Endothelial cell of umbilical vein (primary cell): ENCODE measurements at regions not wholly inside any gene's neighbourhood (a gene's known extent, or its start where the extent isn't known, plus 50 kb on each side); places are given as distances from the start of the nearest gene placed in this dataset.
"Not testable (repeated sequence)": the region's sequence is repeated elsewhere in the genome, so short reads cannot be mapped to it uniquely, and the experiment has no call there.

Experiments
- BruUV-seq: library from RNA; stranded (reverse); fragments of 400-500 nt; replicated peaks from 2 replicates; lab custom pipeline; 2021; lab: Mats Ljungman, UMichigan
- CTCF ChIA-PET: fragments of 300-600, 350-600 bp; sonication (Branson Sonifier 250); formaldehyde crosslinking; loops from one replicate; lab custom pipeline; 2021; ENCODE audit warnings: antibody characterized with exemption, inconsistent platforms; lab: Charles Lee
- POLR2A ChIA-PET: fragments of 300-600, 350-600 bp; sonication (Branson Sonifier 250); formaldehyde crosslinking; loops from one replicate; lab custom pipeline; 2021; ENCODE audit warnings: antibody characterized with exemption, inconsistent platforms; lab: Charles Lee
- DNase-seq: peaks from one replicate; pipeline ENCODE4 v3.0.0-alpha.2; 2011; ENCODE audit warnings: low read depth, low spot score
- FAIRE-seq: peaks from 2 replicates; lab custom pipeline; 2011; peaks lifted over from hg19 to GRCh38; lab: Jason Lieb, UNC
- H2AFZ ChIP-seq: 2 replicates; pipeline ENCODE4 v1.6.0; 2012; ENCODE audit warnings: low read depth, low read length, control low read depth, inconsistent platforms
- H3K27ac ChIP-seq: 2 replicates; pipeline ENCODE4 v1.5.1; 2011; ENCODE audit warnings: low read depth, mild to moderate bottlenecking, control low read depth, low read length, moderate library complexity; ENCODE audit not compliant: insufficient read depth
- H3K27me3 ChIP-seq, 2 experiments: 2 replicates each; pipeline versions ENCODE4 v1.6.0 to v1.6.1; 2011; ENCODE audit warnings: low read length in 2 of 2, mixed read lengths in 1 of 2; ENCODE audit not compliant: control insufficient read depth in 2 of 2, insufficient read depth in 2 of 2
- H3K36me3 ChIP-seq, 2 experiments: 2 replicates in 1 of 2; 3 replicates in 1 of 2; pipeline ENCODE4 v1.5.1; 2011; ENCODE audit warnings: low read length in 2 of 2, mild to moderate bottlenecking in 1 of 2, moderate library complexity in 1 of 2; ENCODE audit not compliant: control insufficient read depth in 2 of 2, insufficient read depth in 2 of 2; ENCODE audit errors: extremely low read depth in 1 of 2
- H3K4me1 ChIP-seq: 3 replicates; pipeline ENCODE4 v1.5.1; 2011; ENCODE audit warnings: mild to moderate bottlenecking, low read length; ENCODE audit not compliant: control insufficient read depth, insufficient read depth; ENCODE audit errors: extremely low read depth
- H3K4me2 ChIP-seq: 2 replicates; pipeline ENCODE4 v1.6.1; 2011; ENCODE audit warnings: low read length, control low read depth, mixed read lengths; ENCODE audit not compliant: insufficient read depth
- H3K4me3 ChIP-seq, 3 experiments: fragments of 200-600 bp in 1 of 3; sonication (generic), shearing (Covaris generic) in 1 of 3; replicated peaks in 1 of 3; 2 replicates each; pipeline ENCODE4 v1.5.1; 2011 to 2016; ENCODE audit warnings: control low read depth in 3 of 3, low read length in 3 of 3, mild to moderate bottlenecking in 2 of 3, inconsistent platforms in 1 of 3, low read depth in 1 of 3, moderate library complexity in 1 of 3; ENCODE audit not compliant: insufficient read depth in 1 of 3
- H3K79me2 ChIP-seq: 2 replicates; pipeline ENCODE4 v1.6.0; 2012; ENCODE audit warnings: low read length, inconsistent platforms; ENCODE audit not compliant: control insufficient read depth, insufficient read depth
- H3K9ac ChIP-seq: replicated peaks from 2 replicates; pipeline ENCODE3; 2011; ENCODE audit warnings: low read length, control low read depth; ENCODE audit not compliant: insufficient read depth; ENCODE audit errors: extremely low read depth
- H3K9me1 ChIP-seq: replicated peaks from 3 replicates; pipeline ENCODE4 v1.6.0; 2011; ENCODE audit warnings: mild to moderate bottlenecking, low read length; ENCODE audit not compliant: control insufficient read depth, insufficient read depth; ENCODE audit errors: extremely low read depth
- H3K9me3 ChIP-seq: replicated peaks from 2 replicates; pipeline ENCODE4 v1.5.1; 2012; ENCODE audit warnings: low read length, inconsistent platforms; ENCODE audit not compliant: control insufficient read depth, insufficient read depth
- H4K20me1 ChIP-seq: replicated peaks from 2 replicates; pipeline ENCODE3; 2011; ENCODE audit warnings: mild to moderate bottlenecking, low read length; ENCODE audit not compliant: control insufficient read depth, insufficient read depth; ENCODE audit errors: extremely low read depth
- CTCF ChIP-seq, 2 donors: IDR thresholded peaks; 1 replicate in 1 of 2; 2 replicates in 1 of 2; pipeline ENCODE4 v1.5.1; 2011; ENCODE audit warnings: low read length in 2 of 2, mild to moderate bottlenecking in 2 of 2, moderate library complexity in 2 of 2, control low read depth in 1 of 2, inconsistent platforms in 1 of 2, low read depth in 1 of 2; ENCODE audit not compliant: insufficient read depth in 1 of 2; ENCODE audit errors: extremely low read depth in 1 of 2
- EZH2 ChIP-seq: IDR thresholded peaks from 2 replicates; pipeline ENCODE4 v1.6.1; 2012; ENCODE audit warnings: borderline replicate concordance, low read depth, mild to moderate bottlenecking, moderate library complexity, low read length, inconsistent platforms; ENCODE audit not compliant: severe bottlenecking
- FOS ChIP-seq: IDR thresholded peaks from 2 replicates; pipeline ENCODE4 v1.6.1; 2011; ENCODE audit warnings: mild to moderate bottlenecking, low read length, moderate library complexity, borderline replicate concordance; ENCODE audit not compliant: insufficient read depth
- GATA2 ChIP-seq: IDR thresholded peaks from 2 replicates; pipeline ENCODE4 v1.7.0; 2011; ENCODE audit warnings: low read depth, mild to moderate bottlenecking, moderate library complexity, mixed read lengths, low read length; ENCODE audit not compliant: insufficient read length, insufficient read depth
- JUN ChIP-seq: IDR thresholded peaks from 2 replicates; pipeline ENCODE4 v1.6.1; 2011; ENCODE audit warnings: borderline replicate concordance, low read depth; ENCODE audit not compliant: insufficient read length, insufficient read depth
- MAX ChIP-seq: IDR thresholded peaks from 2 replicates; pipeline ENCODE4 v1.6.1; 2011; ENCODE audit not compliant: insufficient read depth, insufficient read length
- MYC ChIP-seq: IDR thresholded peaks from one replicate; pipeline ENCODE4 v1.6.1; 2011; ENCODE audit warnings: mild to moderate bottlenecking, low read depth, low read length
- POLR2A ChIP-seq: IDR thresholded peaks from 2 replicates; pipeline ENCODE4 v1.6.1; 2012; ENCODE audit warnings: low read depth, mild to moderate bottlenecking, control low read depth, low read length
- POLR2AphosphoS5 ChIP-seq: IDR thresholded peaks from 2 replicates; pipeline ENCODE4 v1.6.1; 2012; ENCODE audit warnings: low read depth, mild to moderate bottlenecking, control low read depth, low read length, moderate library complexity; ENCODE audit not compliant: insufficient read depth
- dilution Hi-C: fragments of 300-500 bp; cut with MboI; formaldehyde crosslinking; loops from one replicate; pipeline ENCODE4 v1.15.0; 2019; ENCODE audit warnings: low sequenced_read_pairs; ENCODE audit not compliant: extremely low pct_ligation_motif_present
- intact Hi-C: fragments of 100-400 bp; cut with micrococcal nuclease; formaldehyde crosslinking; loops from one replicate; pipeline ENCODE4 v1.10.0; 2022

- ChIA-PET POLR2A (no interaction called here), CTCF (no interaction called here)
- FAIRE-seq (no peak), DNase-seq (no peak)
- no peaks in the 10 kb centered on the region for H3K9me1 ChIP-seq
- no peaks in the 10 kb centered on the region for H3K4me1 ChIP-seq
- peaks cover 8% of the 10 kb centered on the region for H3K9me3 ChIP-seq
- no peaks in the 10 kb centered on the region for H4K20me1 ChIP-seq
- TF ChIP-seq FOS: no peak
- TF ChIP-seq MYC: no peak
- TF ChIP-seq EZH2: no peak
- no peak for TF ChIP-seq GATA2
- no peak for TF ChIP-seq CTCF (IDR thresholded peaks at IDR 0.05; ENCODE audit: extremely low read depth in 1 of 2, insufficient read depth in 1 of 2, low read depth in 1 of 2, low read length in 2 of 2)
- no peak for TF ChIP-seq POLR2AphosphoS5
- TF ChIP-seq POLR2A: no peak
- TF ChIP-seq JUN: no peak
- TF ChIP-seq MAX: no peak
- dilution Hi-C loops (no loop called here), intact Hi-C loops (no loop called here)
- H2AFZ ChIP-seq: no peak overlapping the region
- BruUV-seq: no TSS peak
- H3K27ac ChIP-seq: no peak overlapping the region
- H3K36me3 ChIP-seq: no peaks in the 10 kb centered on the region
- no peaks in the 10 kb centered on the region for H3K27me3 ChIP-seq
- H3K4me3 ChIP-seq: no peak overlapping the region
- no peaks in the 10 kb centered on the region for H3K79me2 ChIP-seq
- H3K4me2 ChIP-seq: no peak overlapping the region
- no peak overlapping the region for H3K9ac ChIP-seq
These were observed 272.4 kb upstream of the XYLT1 start for GRCh38 chr16:17743158-17743557.

GRCh38 chr16:17735099-17735498 lies 264.3 kb upstream of the XYLT1 start:
- H3K4me1 ChIP-seq, H3K9me3 ChIP-seq, H3K4me3 ChIP-seq, intact Hi-C loops, H4K20me1 ChIP-seq, H3K27ac ChIP-seq, H3K36me3 ChIP-seq, DNase-seq, H3K9me1 ChIP-seq, dilution Hi-C loops, BruUV-seq, H3K9ac ChIP-seq, H3K27me3 ChIP-seq, CTCF ChIA-PET, H2AFZ ChIP-seq, FAIRE-seq, POLR2A ChIA-PET, H3K4me2 ChIP-seq, H3K79me2 ChIP-seq: not testable (repeated sequence)
